Endothelial cell of umbilical vein (primary cell): ENCODE measurements at regions not wholly inside any gene's neighbourhood (a gene's known extent, or its start where the extent isn't known, plus 50 kb on each side); places are given as distances from the start of the nearest gene placed in this dataset.

ENCODE experiments used
- CTCF ChIP-seq, 2 donors: IDR thresholded peaks; 1 replicate in 1 of 2; 2 replicates in 1 of 2; pipeline ENCODE4 v1.5.1; 2011; ENCODE audit warnings: low read length in 2 of 2, mild to moderate bottlenecking in 2 of 2, moderate library complexity in 2 of 2, control low read depth in 1 of 2, inconsistent platforms in 1 of 2, low read depth in 1 of 2; ENCODE audit not compliant: insufficient read depth in 1 of 2; ENCODE audit errors: extremely low read depth in 1 of 2
- EZH2 ChIP-seq: IDR thresholded peaks from 2 replicates; pipeline ENCODE4 v1.6.1; 2012; ENCODE audit warnings: borderline replicate concordance, low read depth, mild to moderate bottlenecking, moderate library complexity, low read length, inconsistent platforms; ENCODE audit not compliant: severe bottlenecking
- GATA2 ChIP-seq: IDR thresholded peaks from 2 replicates; pipeline ENCODE4 v1.7.0; 2011; ENCODE audit warnings: low read depth, mild to moderate bottlenecking, moderate library complexity, mixed read lengths, low read length; ENCODE audit not compliant: insufficient read length, insufficient read depth
- JUN ChIP-seq: IDR thresholded peaks from 2 replicates; pipeline ENCODE4 v1.6.1; 2011; ENCODE audit warnings: borderline replicate concordance, low read depth; ENCODE audit not compliant: insufficient read length, insufficient read depth
- POLR2A ChIP-seq: IDR thresholded peaks from 2 replicates; pipeline ENCODE4 v1.6.1; 2012; ENCODE audit warnings: low read depth, mild to moderate bottlenecking, control low read depth, low read length
- POLR2AphosphoS5 ChIP-seq: IDR thresholded peaks from 2 replicates; pipeline ENCODE4 v1.6.1; 2012; ENCODE audit warnings: low read depth, mild to moderate bottlenecking, control low read depth, low read length, moderate library complexity; ENCODE audit not compliant: insufficient read depth
- TF ChIP-seq, protein P1 (sequence below): IDR thresholded peaks from 2 replicates; pipeline ENCODE4 v1.6.1; 2011; ENCODE audit not compliant: insufficient read depth, insufficient read length

- TF ChIP-seq CTCF (IDR thresholded peaks at IDR 0.05; ENCODE audit: extremely low read depth in 1 of 2, insufficient read depth in 1 of 2, low read depth in 1 of 2, low read length in 2 of 2) (no peak), POLR2A (no peak), EZH2 (no peak), POLR2AphosphoS5 (no peak), JUN (no peak), GATA2 (no peak)
- TF ChIP-seq, protein P1, sequence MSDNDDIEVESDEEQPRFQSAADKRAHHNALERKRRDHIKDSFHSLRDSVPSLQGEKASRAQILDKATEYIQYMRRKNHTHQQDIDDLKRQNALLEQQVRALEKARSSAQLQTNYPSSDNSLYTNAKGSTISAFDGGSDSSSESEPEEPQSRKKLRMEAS: no peak
Measured at GRCh38 chr5:16315501-16315900, 135.9 kb upstream of the MARCHF11 start.
